ENCODE measurements at regions not wholly inside any gene's neighbourhood (a gene's known extent, or its start where the extent isn't known, plus 50 kb on each side); places are given as distances from the start of the nearest gene placed in this dataset.

GRCh38 chr6:15864708-15865062 is 201.9 kb upstream of the DTNBP1 start:
- H3K4me1 ChIP-seq (ENCODE audit: insufficient read depth) = no peaks in the 10 kb centered on the region
- H3K27me3 ChIP-seq = no peaks in the 10 kb centered on the region
- H3K4me3 ChIP-seq = no peak overlapping the region
- H3K27ac ChIP-seq = no peak overlapping the region
- H3K36me3 ChIP-seq = no peaks in the 10 kb centered on the region
- no peaks in the 10 kb centered on the region for H3K9me3 ChIP-seq
- intact Hi-C loops (cut with DNase I) = no loop called here
- DNase-seq = no peak
- no peak for TF ChIP-seq POLR2A (IDR thresholded peaks at IDR 0.05)

DNA sequence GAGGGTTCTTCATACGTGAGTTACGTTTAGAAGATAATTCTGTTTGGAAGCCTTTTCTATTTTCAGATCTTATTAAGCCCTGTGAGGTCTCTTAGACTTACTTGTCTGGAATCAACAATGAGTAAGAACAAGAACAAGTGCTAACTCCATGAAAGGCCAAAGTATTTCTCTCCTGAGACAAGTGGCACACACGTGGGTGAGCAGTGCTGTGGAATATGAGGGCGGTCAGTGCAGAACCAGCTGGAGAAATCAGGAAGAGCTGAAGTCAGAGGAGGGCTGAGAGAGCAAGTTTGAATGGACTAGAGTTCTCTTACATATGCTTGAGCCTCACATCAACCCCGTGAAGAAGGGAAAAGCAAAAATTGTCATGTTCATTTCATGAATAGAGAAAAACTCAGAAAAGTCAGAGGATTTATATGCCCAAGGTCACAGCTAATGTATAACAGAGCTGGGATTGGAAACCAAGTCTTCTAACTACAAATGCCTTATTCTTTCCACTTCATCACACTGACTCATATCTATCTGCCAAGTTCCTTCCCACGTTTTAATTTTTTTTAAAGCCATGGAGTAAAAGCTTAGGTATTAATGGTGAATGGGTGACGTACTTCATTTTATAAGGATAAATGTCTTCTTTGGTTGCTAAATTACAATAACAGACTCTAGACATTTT is 201.3 kb upstream of the DTNBP1 start:
- intact Hi-C loops (cut with DNase I) = no loop called here
- 58 to 72% (median 67%) methylated on average over 7 of the region's 7 CpGs for WGBS, 3 donors

GRCh38 chr6:15862810-15863209 is 200.0 kb upstream of the DTNBP1 start:
- Histone ChIP-seq H3K4me3 (no peak overlapping the region), H3K9me3 (no peaks in the 10 kb centered on the region), H3K27ac (no peak overlapping the region), H3K4me1 (ENCODE audit: insufficient read depth) (no peaks in the 10 kb centered on the region), H3K27me3 (no peaks in the 10 kb centered on the region), H3K36me3 (no peaks in the 10 kb centered on the region)
- 53 to 65% (median 64%) methylated on average over 1 of the region's 1 CpG for WGBS, 3 donors
- no peak for TF ChIP-seq POLR2A (IDR thresholded peaks at IDR 0.05)
- TF ChIP-seq EP300 (IDR thresholded peaks at IDR 0.05) = no peak
- TF ChIP-seq CTCF (IDR thresholded peaks at IDR 0.05) = no peak
- DNase-seq = no peak
- intact Hi-C loops (cut with DNase I) = no loop called here

More for the DNA sequence above, 201.3 kb upstream of the DTNBP1 start:
- Histone ChIP-seq H3K27ac (no peak overlapping the region), H3K27me3 (no peaks in the 10 kb centered on the region), H3K36me3 (no peaks in the 10 kb centered on the region), H3K4me3 (no peak overlapping the region), H3K4me1 (ENCODE audit: insufficient read depth) (no peaks in the 10 kb centered on the region), H3K9me3 (no peaks in the 10 kb centered on the region)
- TF ChIP-seq EP300 (IDR thresholded peaks at IDR 0.05) (no peak), POLR2A (IDR thresholded peaks at IDR 0.05) (no peak), CTCF (IDR thresholded peaks at IDR 0.05) (no peak)
- DNase-seq = no peak

DNA sequence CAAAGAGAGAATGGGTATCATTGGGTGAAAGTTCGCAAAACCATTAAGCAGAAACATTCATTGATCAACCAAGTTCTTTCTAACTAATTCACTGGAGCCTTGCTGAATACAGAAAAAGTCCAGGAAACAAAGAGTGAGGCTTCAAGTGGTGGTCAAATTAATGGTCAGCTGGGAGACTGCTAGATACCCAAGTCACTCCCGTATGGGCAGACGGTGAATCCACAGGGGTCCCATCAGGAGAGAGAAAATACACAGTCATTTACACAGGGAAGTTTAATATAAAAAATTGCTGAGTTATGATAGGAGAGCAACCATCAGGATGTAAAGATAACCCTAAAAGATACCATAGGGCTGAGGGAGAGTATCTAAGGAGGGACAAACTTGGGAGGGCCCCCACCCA is 198.7 kb upstream of the DTNBP1 start:
- no peak for TF ChIP-seq CTCF (IDR thresholded peaks at IDR 0.05)
- TF ChIP-seq EP300 (IDR thresholded peaks at IDR 0.05) = no peak
- no peak for TF ChIP-seq POLR2A (IDR thresholded peaks at IDR 0.05)
- no peaks in the 10 kb centered on the region for H3K4me1 ChIP-seq (ENCODE audit: insufficient read depth)
- H3K4me3 ChIP-seq = no peak overlapping the region
- no peaks in the 10 kb centered on the region for H3K27me3 ChIP-seq
- no peaks in the 10 kb centered on the region for H3K9me3 ChIP-seq
- H3K27ac ChIP-seq = no peak overlapping the region
- intact Hi-C loops (cut with DNase I) = no loop called here
- no peaks in the 10 kb centered on the region for H3K36me3 ChIP-seq
- WGBS, 3 donors = 95 to 99% (median 96%) methylated on average over 3 of the region's 3 CpGs
- DNase-seq = no peak

DNA sequence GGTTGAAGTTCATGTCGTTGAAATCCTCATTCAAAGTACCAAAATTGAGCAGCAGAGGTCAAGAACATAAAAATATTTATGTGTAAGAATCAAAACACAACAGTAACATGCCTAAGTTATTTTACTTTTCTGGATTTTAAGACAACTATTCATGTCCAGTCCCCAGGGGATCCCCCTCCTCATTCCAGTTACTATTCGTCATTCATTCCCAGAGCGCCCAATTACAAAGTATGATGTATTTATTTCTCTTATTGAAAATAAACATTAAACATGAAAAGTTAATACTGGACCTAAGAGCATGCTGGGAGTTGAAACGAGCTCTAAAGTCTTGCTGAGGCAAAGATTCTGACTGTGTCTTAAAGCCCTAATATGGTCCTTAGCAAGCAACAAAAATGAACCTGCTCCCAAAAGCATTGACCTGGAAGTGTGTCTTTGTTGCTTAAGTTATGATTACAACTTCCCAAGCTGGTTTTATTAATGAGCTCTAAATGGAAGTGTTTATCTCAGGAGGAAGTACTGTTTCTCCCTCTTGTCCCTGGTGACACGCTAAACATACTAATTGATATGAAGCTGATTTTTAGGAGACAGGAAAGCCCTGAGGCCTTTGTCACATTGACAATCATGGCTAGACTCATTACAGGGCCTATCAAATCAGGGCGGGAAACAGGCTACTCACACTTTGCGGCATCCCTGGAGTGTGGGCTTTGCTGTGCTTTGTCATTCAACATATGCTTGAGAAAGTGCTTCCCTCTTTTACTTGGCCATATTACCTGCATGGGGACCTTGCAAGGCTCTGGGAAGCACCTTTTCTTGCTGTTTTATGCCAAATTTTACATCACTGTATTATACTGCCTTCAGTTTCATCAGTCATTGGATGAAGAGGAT is 192.2 kb upstream of the DTNBP1 start:
- no peak overlapping the region for H3K4me3 ChIP-seq
- no peak overlapping the region for H3K27ac ChIP-seq
- intact Hi-C loops (cut with DNase I) = no loop called here
- DNase-seq = no peak
- no peaks in the 10 kb centered on the region for H3K36me3 ChIP-seq
- no peak for TF ChIP-seq POLR2A (IDR thresholded peaks at IDR 0.05)
- no peak for TF ChIP-seq EP300 (IDR thresholded peaks at IDR 0.05)
- TF ChIP-seq CTCF (IDR thresholded peaks at IDR 0.05) = no peak
- no peaks in the 10 kb centered on the region for H3K4me1 ChIP-seq (ENCODE audit: insufficient read depth)
- WGBS, 3 donors = 39 to 49% (median 40%) methylated on average over 7 of the region's 7 CpGs
- H3K9me3 ChIP-seq = no peaks in the 10 kb centered on the region
- H3K27me3 ChIP-seq = no peaks in the 10 kb centered on the region

All from ovary (tissue), 7 donors.